SK-N-SH (cell line): ENCODE measurements at regions not wholly inside any gene's neighbourhood (a gene's known extent, or its start where the extent isn't known, plus 50 kb on each side); places are given as distances from the start of the nearest gene placed in this dataset.
"Not testable (repeated sequence)": the region's sequence is repeated elsewhere in the genome, so short reads cannot be mapped to it uniquely, and the experiment has no call there.

ENCODE experiments used
- CTCF ChIA-PET: fragments of 300-600, 350-600 bp; formaldehyde crosslinking; extraction: SDS; loops from one replicate; lab custom pipeline; 2021; lab: Yijun Ruan, JAX
- POLR2A ChIA-PET: fragments of 350-600 bp; sonication (Branson Sonifier 250); formaldehyde crosslinking; extraction: SDS; loops from one replicate; lab custom pipeline; 2020; ENCODE audit warnings: antibody characterized with exemption, inconsistent platforms; lab: Yijun Ruan, JAX
- DNase-seq: peaks from one replicate; pipeline ENCODE4 v3.0.0; 2012
- H2AFZ ChIP-seq: fragments of 200-600 bp; sonication (generic); 2 replicates; pipeline ENCODE4 v1.8.1; 2016; ENCODE audit warnings: antibody characterized with exemption, mild to moderate bottlenecking, low read depth
- H3F3A ChIP-seq: fragments of 200-600 bp; sonication (generic); replicated peaks from 2 replicates; pipeline ENCODE3; 2016; ENCODE audit warnings: antibody characterized with exemption, mild to moderate bottlenecking; ENCODE audit not compliant: insufficient read depth
- H3K27ac ChIP-seq, 2 experiments: fragments of 200-500 bp in 1 of 2; fragments of 200-600 bp in 1 of 2; sonication (Bioruptor generic) in 1 of 2; sonication (generic), shearing (Covaris generic) in 1 of 2; 2 replicates each; pipeline versions ENCODE4 v1.5.1 to v1.6.1; 2014 to 2016; ENCODE audit warnings: low read depth in 2 of 2, inconsistent platforms in 1 of 2, low read length in 1 of 2, mild to moderate bottlenecking in 1 of 2, mixed read lengths in 1 of 2
- H3K27me3 ChIP-seq: fragments of 200-600 bp; sonication (generic), shearing (Covaris generic); 2 replicates; pipeline ENCODE4 v1.6.1; 2016; ENCODE audit warnings: mixed run types; ENCODE audit not compliant: insufficient read depth
- H3K36me3 ChIP-seq, 2 experiments: fragments of 200-500 bp in 1 of 2; fragments of 200-600 bp in 1 of 2; sonication (Bioruptor generic) in 1 of 2; sonication (generic) in 1 of 2; replicated peaks in 1 of 2; 2 replicates each; pipeline versions ENCODE3 to v1.5.1; 2014 to 2016; ENCODE audit warnings: low read length in 1 of 2, mild to moderate bottlenecking in 1 of 2; ENCODE audit not compliant: insufficient read depth in 2 of 2, control insufficient read depth in 1 of 2
- H3K4me1 ChIP-seq, 2 experiments: fragments of 200-500 bp in 1 of 2; fragments of 200-600 bp in 1 of 2; sonication (Bioruptor generic) in 1 of 2; sonication (generic), shearing (Covaris generic) in 1 of 2; 2 replicates each; pipeline versions ENCODE4 v1.5.1 to v1.6.1; 2014 to 2016; ENCODE audit warnings: low read depth in 1 of 2, low read length in 1 of 2, mixed run types in 1 of 2; ENCODE audit not compliant: insufficient read depth in 2 of 2, control insufficient read depth in 1 of 2
- H3K4me2 ChIP-seq: fragments of 200-600 bp; sonication (generic), shearing (Covaris generic); 2 replicates; pipeline ENCODE4 v1.6.1; 2017; ENCODE audit warnings: mixed run types
- H3K4me3 ChIP-seq, 2 experiments: fragments of 200-500 bp in 1 of 2; fragments of 200-600 bp in 1 of 2; sonication (Bioruptor generic) in 1 of 2; sonication (generic), shearing (Covaris generic) in 1 of 2; 2 replicates each; pipeline versions ENCODE4 v1.5.1 to v1.8.1; 2014 to 2016; ENCODE audit warnings: low read depth in 2 of 2, inconsistent platforms in 1 of 2, low read length in 1 of 2, mild to moderate bottlenecking in 1 of 2, mixed read lengths in 1 of 2, moderate library complexity in 1 of 2
- H3K79me2 ChIP-seq: fragments of 200-600 bp; sonication (generic); 2 replicates; pipeline ENCODE4 v1.8.1; 2017; ENCODE audit warnings: mild to moderate bottlenecking; ENCODE audit not compliant: insufficient read depth
- H3K9ac ChIP-seq: fragments of 200-600 bp; sonication (generic); 2 replicates; pipeline ENCODE4 v1.6.1; 2017; ENCODE audit warnings: mixed run types
- H3K9me2 ChIP-seq: fragments of 200-600 bp; sonication (generic); 2 replicates; pipeline ENCODE4 v1.6.1; 2017; ENCODE audit warnings: mixed run types
- H3K9me3 ChIP-seq: fragments of 200-600 bp; sonication (generic); 2 replicates; pipeline ENCODE4 v1.6.1; 2017; ENCODE audit warnings: mixed run types, mild to moderate bottlenecking, moderate library complexity
- H4K20me1 ChIP-seq: fragments of 200-600 bp; sonication (generic); 2 replicates; pipeline ENCODE4 v1.6.1; 2017; ENCODE audit warnings: mild to moderate bottlenecking, mixed run types; ENCODE audit not compliant: insufficient read depth
- CHD2 ChIP-seq: fragments of 150-350 bp; IDR thresholded peaks from 2 replicates; pipeline ENCODE4 v1.6.1; 2018; ENCODE audit warnings: low read length; ENCODE audit not compliant: partially characterized antibody
- EZH2phosphoT487 ChIP-seq: fragments of 200-600 bp; sonication (generic); IDR thresholded peaks from 2 replicates; pipeline ENCODE4 v1.6.1; 2017; ENCODE audit warnings: low read depth, mixed run types, mild to moderate bottlenecking, antibody characterized with exemption, moderate library complexity, borderline replicate concordance
- FOXJ3 ChIP-seq: sonication (generic); formaldehyde crosslinking; IDR thresholded peaks from 2 replicates; pipeline ENCODE4 v1.5.1; 2020; ENCODE audit warnings: mild to moderate bottlenecking, missing genetic modification reagents
- FOXM1 ChIP-seq: IDR thresholded peaks from 2 replicates; pipeline ENCODE4 v1.4.0; 2012; ENCODE audit warnings: low read depth, mild to moderate bottlenecking
- IRF3 ChIP-seq: fragments of 150-350 bp; IDR thresholded peaks from 2 replicates; pipeline ENCODE4 v1.6.1; 2016; ENCODE audit warnings: mild to moderate bottlenecking, low read depth, low read length
- MAX ChIP-seq: IDR thresholded peaks from 2 replicates; pipeline ENCODE4 v1.4.0; 2012; ENCODE audit warnings: low read depth
- MEF2A ChIP-seq: IDR thresholded peaks from 2 replicates; pipeline ENCODE4 v1.4.0; 2012; ENCODE audit warnings: low read depth, borderline replicate concordance
- RAD21 ChIP-seq: IDR thresholded peaks from 2 replicates; pipeline ENCODE4 v1.6.1; 2012; ENCODE audit warnings: mild to moderate bottlenecking, low read length
- SIN3A ChIP-seq: IDR thresholded peaks from 2 replicates; pipeline ENCODE4 v1.6.1; 2012; ENCODE audit warnings: low read depth, mild to moderate bottlenecking, low read length, moderate library complexity, borderline replicate concordance
- TAF1 ChIP-seq: IDR thresholded peaks from 2 replicates; pipeline ENCODE4 v1.6.1; 2012; ENCODE audit warnings: low read depth, mild to moderate bottlenecking, low read length, moderate library complexity, borderline replicate concordance
- TEAD4 ChIP-seq: IDR thresholded peaks from 2 replicates; pipeline ENCODE4 v1.4.0; 2012; ENCODE audit warnings: mild to moderate bottlenecking, borderline replicate concordance; ENCODE audit not compliant: insufficient read depth
- USF1 ChIP-seq: IDR thresholded peaks from 2 replicates; pipeline ENCODE4 v1.4.0; 2012; ENCODE audit warnings: low read depth, borderline replicate concordance
- WGBS: methylation state at CpG from one replicate; pipeline ENCODE4 v1.1.6; 2017; ENCODE audit warnings: low lambda C conversion rate; 5-methylcytosine and 5-hydroxymethylcytosine counted together

- WGBS, result 77% methylated on average over 4 of the region's 4 CpGs
Observed at GRCh38 chr2:143926736-143927135, 593.2 kb downstream of the ZEB2 start.

GRCh38 chr2:143922261-143922830 lies 597.6 kb downstream of the ZEB2 start:
- H3F3A ChIP-seq, H3K79me2 ChIP-seq, POLR2A ChIA-PET, H4K20me1 ChIP-seq, H3K27me3 ChIP-seq, H3K4me2 ChIP-seq, DNase-seq, H3K4me1 ChIP-seq, H3K36me3 ChIP-seq, H3K9ac ChIP-seq, H3K4me3 ChIP-seq, CTCF ChIA-PET, H3K9me3 ChIP-seq, H2AFZ ChIP-seq, H3K27ac ChIP-seq, H3K9me2 ChIP-seq: not testable (repeated sequence)
- WGBS, result 97% methylated on average over 11 of the region's 42 CpGs

More at GRCh38 chr2:143926736-143927135, 593.2 kb downstream of the ZEB2 start:
- Histone ChIP-seq H3K4me2 (no peak overlapping the region), H3K9me2 (no peaks in the 10 kb centered on the region), H3K27me3 (no peaks in the 10 kb centered on the region), H3K27ac (no peak overlapping the region), H3F3A (no peaks in the 10 kb centered on the region), H3K4me3 (no peak overlapping the region), H3K9me3 (no peaks in the 10 kb centered on the region), H4K20me1 (no peaks in the 10 kb centered on the region), H2AFZ (no peak overlapping the region), H3K36me3 (no peaks in the 10 kb centered on the region), H3K79me2 (no peaks in the 10 kb centered on the region), H3K4me1 (no peaks in the 10 kb centered on the region), H3K9ac (no peak overlapping the region)
- POLR2A ChIA-PET, result no interaction called here
- no peak for DNase-seq
- CTCF ChIA-PET, result interaction anchor here (1.1 kb wide), 1 partner anchor 13 kb away, joined by 3 read pairs; no protein-coding TSS in a partner anchor
- TF ChIP-seq USF1 (no peak), IRF3 (no peak), TEAD4 (no peak), FOXJ3 (no peak), MAX (no peak), TAF1 (no peak), CHD2 (no peak), SIN3A (no peak), FOXM1 (no peak), RAD21 (no peak), MEF2A (no peak), EZH2phosphoT487 (no peak)
